IMR-90 (cell line): ENCODE measurements at regions not wholly inside any gene's neighbourhood (a gene's known extent, or its start where the extent isn't known, plus 50 kb on each side); places are given as distances from the start of the nearest gene placed in this dataset.

ENCODE experiments used
- CEBPB ChIP-seq: IDR thresholded peaks from 2 replicates; pipeline ENCODE4 v1.6.1; 2012; ENCODE audit warnings: low read depth, low read length, improper control_type of control experiment
- CHD1 ChIP-seq: IDR thresholded peaks from 2 replicates; pipeline ENCODE4 v1.6.1; 2012; ENCODE audit warnings: low read depth, low read length, improper control_type of control experiment
- MAZ ChIP-seq: IDR thresholded peaks from 2 replicates; pipeline ENCODE4 v1.6.1; 2012; ENCODE audit warnings: low read depth, mild to moderate bottlenecking, low read length, improper control_type of control experiment, moderate library complexity, borderline replicate concordance
- MXI1 ChIP-seq: IDR thresholded peaks from 2 replicates; pipeline ENCODE4 v1.6.1; 2012; ENCODE audit warnings: low read depth, mild to moderate bottlenecking, low read length, moderate library complexity, borderline replicate concordance
- POLR2A ChIP-seq: IDR thresholded peaks from 2 replicates; pipeline ENCODE4 v1.6.1; 2012; ENCODE audit warnings: mild to moderate bottlenecking, low read depth, low read length
- RAD21 ChIP-seq: IDR thresholded peaks from 2 replicates; pipeline ENCODE4 v1.6.1; 2012; ENCODE audit warnings: low read length, improper control_type of control experiment
- RCOR1 ChIP-seq: IDR thresholded peaks from 2 replicates; pipeline ENCODE4 v1.6.1; 2012; ENCODE audit warnings: mild to moderate bottlenecking, low read length, improper control_type of control experiment; ENCODE audit not compliant: insufficient replicate concordance
- TF ChIP-seq, protein P1 (sequence below): conservative IDR thresholded peaks from 2 replicates; pipeline ENCODE4 v1.5.1; 2012; ENCODE audit warnings: mild to moderate bottlenecking, low read depth, low read length, improper control_type of control experiment
- TF ChIP-seq, protein P2 (sequence below): fragments of 150-350 bp; IDR thresholded peaks from 2 replicates; pipeline ENCODE4 v1.6.1; 2016; ENCODE audit warnings: low read depth, mild to moderate bottlenecking, low read length, moderate library complexity, borderline replicate concordance

DNA sequence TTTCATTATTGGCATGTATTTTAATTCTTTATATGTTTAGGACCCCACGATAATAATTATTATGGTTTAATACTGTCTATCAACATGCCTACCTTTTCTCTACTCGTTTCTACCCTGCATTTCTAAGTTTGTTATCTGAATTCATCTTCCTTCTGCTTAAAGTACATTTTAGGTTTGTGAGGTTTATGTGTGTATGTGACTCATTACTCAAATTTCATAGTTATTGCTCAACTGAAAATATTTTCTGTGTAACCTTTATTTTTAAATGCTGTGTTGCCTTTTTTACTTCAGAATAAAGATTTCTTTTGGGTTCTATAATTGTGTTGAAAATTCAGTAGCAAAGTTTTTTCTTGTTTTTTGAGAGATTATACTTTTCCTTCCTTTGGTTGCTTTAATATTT is 933.9 kb upstream of the LRRTM1 start:
- TF ChIP-seq, protein P1, sequence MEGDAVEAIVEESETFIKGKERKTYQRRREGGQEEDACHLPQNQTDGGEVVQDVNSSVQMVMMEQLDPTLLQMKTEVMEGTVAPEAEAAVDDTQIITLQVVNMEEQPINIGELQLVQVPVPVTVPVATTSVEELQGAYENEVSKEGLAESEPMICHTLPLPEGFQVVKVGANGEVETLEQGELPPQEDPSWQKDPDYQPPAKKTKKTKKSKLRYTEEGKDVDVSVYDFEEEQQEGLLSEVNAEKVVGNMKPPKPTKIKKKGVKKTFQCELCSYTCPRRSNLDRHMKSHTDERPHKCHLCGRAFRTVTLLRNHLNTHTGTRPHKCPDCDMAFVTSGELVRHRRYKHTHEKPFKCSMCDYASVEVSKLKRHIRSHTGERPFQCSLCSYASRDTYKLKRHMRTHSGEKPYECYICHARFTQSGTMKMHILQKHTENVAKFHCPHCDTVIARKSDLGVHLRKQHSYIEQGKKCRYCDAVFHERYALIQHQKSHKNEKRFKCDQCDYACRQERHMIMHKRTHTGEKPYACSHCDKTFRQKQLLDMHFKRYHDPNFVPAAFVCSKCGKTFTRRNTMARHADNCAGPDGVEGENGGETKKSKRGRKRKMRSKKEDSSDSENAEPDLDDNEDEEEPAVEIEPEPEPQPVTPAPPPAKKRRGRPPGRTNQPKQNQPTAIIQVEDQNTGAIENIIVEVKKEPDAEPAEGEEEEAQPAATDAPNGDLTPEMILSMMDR, result no peak
- TF ChIP-seq MXI1 (no peak), POLR2A (no peak), RAD21 (no peak), CHD1 (no peak), MAZ (no peak), RCOR1 (no peak), CEBPB (no peak)
- TF ChIP-seq, protein P2, sequence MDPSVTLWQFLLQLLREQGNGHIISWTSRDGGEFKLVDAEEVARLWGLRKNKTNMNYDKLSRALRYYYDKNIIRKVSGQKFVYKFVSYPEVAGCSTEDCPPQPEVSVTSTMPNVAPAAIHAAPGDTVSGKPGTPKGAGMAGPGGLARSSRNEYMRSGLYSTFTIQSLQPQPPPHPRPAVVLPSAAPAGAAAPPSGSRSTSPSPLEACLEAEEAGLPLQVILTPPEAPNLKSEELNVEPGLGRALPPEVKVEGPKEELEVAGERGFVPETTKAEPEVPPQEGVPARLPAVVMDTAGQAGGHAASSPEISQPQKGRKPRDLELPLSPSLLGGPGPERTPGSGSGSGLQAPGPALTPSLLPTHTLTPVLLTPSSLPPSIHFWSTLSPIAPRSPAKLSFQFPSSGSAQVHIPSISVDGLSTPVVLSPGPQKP, result no peak
